COLO668 (cell line): ENCODE measurements at regions not wholly inside any gene's neighbourhood (a gene's known extent, or its start where the extent isn't known, plus 50 kb on each side); places are given as distances from the start of the nearest gene placed in this dataset.

Source experiments
- DNase-seq: peaks from one replicate; lab custom pipeline; 2025; ENCODE audit not compliant: unreplicated experiment; lab: John Stamatoyannopoulos, UW

DNA sequence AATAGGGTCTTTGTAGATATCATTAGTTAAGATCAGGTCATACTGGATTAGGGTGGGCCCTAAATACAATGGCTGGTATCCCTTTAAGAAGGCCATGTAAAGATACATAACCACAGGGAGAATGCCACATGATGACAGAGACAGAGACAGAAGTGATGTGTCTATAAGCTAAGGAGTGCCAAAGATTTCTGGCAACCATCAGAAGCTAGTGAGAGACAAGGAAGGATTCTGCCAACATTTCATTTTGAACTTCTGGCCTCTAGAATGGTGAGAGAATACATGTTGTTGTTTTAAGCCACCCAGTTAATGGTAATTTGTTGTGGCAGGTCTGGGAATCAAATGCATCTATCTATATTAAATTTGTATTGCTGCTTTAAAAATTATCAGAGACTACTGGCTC, 185.5 kb upstream of the CYRIA start:
- DNase-seq = no peak

DNA sequence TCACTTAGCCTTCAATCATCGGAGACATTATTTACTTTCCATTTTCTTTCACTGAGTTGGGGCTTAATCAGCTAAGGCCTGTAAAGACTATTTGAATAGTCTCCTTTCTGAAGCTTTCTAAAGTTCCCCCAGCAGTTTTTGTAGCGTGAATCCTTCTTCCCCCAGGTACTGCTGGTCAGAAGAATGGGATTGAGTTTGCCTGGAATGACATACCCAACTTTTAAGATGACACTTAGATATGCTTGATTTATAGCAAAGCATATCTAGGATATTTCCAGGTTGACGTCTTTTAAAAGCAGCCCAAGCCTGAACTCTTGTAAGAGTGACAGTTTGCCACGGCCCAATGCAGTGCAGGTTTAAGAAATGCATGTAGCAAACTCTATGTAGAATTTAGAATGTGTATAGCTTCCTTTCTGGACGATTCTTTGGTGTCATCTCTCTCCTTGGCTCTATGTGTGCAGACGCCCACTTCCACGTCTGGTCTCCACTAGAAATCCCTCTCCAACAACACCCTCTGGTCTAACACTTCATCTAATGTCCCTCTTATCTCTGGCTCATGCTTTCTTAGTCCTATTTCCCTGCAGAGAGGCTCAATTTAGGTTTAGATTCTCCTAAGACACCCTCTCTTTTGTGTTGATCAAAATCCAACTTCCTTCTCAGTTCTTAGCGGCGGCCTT, 175.0 kb upstream of the CYRIA start:
- DNase-seq = no peak

DNA sequence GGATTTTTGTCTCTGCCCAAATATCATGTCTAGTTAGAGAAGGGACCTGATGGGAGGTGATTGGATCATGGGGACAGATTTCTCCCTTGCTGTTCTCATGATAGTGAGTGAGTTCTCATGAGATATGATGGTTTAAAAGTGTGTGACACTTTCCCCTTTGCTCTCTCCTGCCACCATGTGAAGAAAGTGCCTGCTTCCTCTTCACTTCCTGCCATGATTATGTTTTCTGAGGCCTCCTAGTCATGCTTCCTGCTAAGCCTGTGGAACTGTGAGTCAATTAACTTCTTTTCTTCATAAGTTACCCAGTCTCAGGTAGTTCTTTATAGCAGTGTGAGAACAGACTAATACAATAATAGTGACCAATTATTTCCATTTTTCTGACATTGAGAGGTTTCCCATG, 167.3 kb upstream of the CYRIA start:
- DNase-seq = no peak

DNA sequence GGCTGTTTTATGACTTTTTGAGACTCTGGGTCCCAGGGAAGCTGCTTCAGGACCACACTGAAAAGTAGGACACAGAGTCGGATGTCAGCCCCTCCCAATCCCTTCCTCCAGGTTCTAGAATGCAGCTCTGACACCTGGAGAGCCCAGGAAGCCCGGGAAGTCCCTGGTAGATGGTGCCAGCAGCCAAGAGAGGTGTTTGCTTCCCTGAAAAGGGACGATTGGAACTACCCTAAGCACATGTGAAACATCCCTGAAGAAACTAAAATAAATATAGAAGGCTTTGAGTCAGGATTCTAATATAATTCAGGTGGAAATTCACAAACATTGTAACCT, 163.2 kb upstream of the CYRIA start:
- DNase-seq = no peak

DNA sequence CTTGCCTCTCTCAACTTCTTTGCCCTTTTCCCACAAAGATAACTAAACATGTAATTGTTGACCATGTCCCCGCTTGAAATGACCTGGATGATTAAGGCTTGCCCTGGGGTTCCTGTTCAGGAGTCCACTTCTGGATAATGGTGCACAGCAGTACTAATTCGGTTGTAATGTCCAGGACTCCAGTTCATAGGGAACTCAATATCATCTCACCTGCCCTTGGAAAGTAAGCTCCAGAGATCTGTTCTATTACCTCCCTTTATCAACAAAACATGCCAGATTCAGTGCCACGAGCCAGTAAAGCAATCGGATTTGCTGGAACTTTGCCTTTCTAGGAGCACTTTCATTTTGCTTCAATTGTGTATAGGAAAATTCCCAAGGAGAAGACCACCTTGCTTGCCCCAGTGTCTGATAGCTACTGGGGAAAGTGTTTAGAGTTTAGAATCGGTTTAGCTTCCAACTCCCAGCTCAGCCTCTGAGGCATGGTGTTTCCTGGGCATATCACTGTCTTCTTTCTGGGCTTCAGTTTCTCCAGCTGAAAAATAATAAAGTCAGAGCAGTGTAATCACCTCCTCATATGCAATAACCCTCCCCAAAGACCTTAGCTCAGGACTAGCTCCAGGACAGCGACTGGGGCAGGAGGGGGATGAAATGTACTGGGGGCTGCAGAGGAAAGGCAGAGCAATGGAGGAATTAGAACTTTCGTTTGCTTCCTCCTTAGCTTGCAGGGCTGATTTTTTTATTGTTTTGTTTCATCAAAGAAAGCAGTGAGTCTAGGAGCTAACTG, 162.6 kb upstream of the CYRIA start:
- no peak for DNase-seq

DNA sequence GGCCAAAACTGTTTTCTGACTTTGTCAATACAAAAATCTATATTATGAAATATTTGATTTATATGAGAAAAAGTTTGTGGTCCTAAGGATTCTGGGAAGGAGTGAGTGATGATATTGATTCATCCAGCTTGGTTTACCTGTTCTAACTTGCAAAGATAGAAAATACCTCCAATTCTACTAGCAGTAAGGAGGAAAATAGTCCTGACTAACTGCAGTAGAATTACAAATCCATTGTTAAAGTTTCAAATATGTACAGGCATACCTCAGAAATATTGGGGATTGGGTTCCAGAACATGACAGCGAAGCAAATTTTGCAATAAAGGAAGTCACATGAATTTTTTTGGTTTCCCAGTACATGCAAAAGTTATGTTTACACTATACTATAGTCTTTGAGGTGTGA, 158.8 kb upstream of the CYRIA start:
- no peak for DNase-seq

DNA sequence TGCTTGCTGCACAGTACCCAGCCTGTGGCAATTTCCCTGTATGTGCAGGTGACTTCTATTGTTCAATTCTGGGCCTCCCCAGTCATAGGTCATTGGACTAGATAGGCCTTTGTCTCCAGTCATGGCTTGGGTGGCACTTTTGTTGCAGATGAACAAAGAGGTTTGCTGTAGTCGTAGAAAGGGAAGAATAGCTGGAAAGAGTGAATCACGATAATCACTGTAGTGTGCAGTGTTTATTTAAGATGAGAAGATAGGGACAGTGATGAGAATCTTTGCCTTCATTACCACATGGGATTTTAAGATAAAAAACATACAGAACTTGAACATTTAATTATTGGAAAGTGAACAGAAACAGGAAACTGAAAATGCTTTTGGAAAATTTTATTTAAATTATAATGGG, 156.1 kb upstream of the CYRIA start:
- DNase-seq = no peak

DNA sequence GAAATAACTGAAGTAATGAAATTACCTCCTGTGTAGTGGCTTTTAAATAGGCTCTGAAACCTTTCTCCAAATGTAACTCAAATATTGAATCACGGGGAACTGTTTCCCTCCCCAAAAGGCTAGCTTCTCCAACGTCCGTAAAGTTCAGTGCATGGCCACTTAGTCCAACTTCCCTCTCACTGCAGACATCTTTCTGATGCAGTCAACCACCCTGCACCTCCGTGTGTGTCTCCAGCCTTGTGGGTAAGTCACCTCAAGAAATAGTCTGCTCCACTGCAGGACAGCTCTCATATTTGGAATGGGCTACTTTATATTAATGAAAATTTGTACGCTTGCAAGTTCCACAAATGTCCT, 152.5 kb upstream of the CYRIA start:
- no peak for DNase-seq

DNA sequence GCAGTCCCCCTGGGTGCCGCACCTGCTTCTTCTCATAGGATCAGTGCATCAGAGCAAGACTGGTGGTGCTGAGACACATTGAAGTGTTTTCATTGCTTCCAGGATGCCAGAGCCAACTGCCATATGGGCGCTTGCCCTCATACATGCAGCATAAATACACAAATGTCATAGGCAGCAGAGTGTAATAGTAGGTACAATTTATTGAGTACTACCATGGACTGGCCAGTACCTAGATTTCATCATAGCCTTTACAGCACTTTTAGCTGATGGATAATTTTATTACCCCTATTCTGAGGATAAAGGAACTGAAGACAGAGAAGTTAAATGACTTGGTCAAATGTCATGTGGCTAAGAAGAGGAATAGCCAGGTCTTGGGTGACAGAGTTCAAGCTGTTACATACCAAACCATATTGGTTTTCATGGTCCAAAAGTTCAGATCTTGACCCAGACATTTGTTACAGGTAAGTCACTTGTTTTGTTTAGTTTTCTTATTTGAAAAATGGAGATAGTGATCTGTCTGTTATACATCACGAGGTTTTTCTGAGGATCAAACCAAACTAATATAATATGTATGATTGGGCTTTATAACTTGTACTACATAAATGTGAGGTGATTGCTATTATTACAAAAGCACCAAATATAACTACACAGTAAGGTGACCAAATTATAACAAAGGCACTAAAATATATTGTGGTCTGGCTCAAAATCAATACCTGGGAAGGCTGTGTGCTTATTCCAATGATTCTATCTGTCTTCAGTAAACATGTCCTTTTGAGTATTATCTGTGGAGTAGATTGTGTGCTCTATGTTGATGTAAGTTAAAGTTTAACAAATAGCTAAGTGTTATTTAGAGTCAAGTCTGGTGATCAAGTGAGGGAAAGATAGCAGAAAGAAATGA, 151.9 kb upstream of the CYRIA start:
- DNase-seq = no peak

DNA sequence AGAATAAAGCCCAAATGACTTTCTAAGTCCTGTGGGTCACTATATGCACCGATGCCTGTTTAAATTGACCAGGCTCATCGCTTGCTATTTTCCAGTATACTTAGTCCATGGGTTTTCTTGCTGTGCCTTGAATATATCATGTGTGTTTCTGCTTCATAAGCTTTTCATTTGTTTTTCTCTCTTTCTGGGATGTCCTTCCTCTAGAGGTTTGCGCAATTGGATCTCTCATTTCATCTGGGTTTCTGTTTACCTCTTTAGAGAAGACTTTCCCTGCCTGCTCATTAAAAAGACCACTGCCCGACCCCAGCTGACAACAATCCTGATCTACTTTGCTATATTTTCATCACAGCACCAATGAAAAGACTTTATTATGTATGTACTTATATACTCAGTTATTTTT, 150.9 kb upstream of the CYRIA start:
- no peak for DNase-seq

DNA sequence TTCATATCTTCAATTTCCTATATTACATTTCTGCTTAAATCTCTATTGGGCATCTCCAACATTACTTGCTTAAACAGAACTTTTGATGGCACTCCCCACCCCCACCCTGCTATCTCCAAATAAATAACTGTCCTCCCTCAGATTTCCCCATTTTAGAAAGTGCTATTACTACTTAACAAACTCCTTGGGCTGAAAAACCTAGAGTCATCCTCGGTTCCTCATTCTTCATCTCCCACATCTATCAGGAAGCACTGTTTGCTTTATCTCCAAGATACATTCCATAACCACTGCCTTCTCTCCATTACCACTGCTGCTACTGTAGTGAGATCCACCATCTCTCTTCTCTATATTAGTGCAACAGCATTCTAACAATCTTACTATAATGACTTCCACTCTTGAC, 150.4 kb upstream of the CYRIA start:
- no peak for DNase-seq

DNA sequence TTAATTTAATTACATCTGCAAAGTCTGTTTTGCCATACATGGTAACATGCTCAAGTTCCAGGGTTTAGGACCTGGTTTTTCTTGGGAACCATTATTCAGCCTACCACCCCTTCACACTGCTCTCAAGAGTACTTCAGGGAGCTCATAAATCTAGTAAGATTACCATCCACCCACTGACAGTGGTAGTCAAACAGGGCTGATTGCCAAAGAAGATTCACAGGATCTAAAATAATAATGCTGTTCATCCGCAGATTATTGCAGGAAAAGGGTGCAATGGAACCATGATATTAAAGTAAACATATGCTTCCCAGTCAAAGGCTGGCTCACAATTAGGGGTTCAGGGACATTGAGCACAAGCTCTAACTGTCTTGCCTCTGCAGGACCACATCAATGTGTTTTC, 148.0 kb upstream of the CYRIA start:
- no peak for DNase-seq

DNA sequence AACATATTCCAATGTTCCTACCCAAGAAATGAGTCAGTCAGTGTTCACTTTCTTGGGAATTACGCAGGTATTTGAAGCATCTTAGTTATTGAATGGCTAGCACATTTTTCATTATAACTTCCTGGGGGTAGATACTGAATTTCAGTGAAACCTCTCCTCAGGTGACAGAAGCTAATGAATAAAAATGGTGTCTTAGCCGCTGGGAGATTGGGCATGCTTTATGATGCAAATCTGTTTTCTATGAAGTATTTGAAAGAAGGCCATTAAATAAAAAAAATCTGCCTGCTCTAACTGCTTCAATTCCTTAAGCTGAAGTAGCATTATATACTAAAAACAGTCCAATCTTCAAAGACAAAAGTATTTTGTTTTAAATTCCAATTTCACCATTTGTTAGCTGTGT, 132.8 kb upstream of the CYRIA start:
- DNase-seq = no peak

DNA sequence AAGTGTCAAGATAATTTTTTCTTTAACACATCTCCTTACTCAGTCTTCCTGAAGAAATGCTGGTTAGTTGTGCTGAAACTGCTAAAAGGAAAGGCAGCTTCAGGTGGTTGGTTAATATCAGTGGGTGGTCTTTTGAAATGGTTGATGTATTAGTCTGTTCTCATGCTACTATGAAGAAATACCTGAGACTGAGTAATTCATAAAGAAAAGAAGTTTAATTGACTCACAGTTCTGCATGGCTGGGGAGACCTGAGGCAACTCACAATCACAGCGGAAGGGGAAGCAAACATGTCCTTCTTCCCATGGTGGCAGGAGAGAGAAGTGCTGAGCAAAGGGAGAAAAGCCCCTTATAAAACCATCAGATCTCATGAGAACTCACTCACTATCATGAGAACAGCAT, 125.9 kb upstream of the CYRIA start:
- DNase-seq = no peak

DNA sequence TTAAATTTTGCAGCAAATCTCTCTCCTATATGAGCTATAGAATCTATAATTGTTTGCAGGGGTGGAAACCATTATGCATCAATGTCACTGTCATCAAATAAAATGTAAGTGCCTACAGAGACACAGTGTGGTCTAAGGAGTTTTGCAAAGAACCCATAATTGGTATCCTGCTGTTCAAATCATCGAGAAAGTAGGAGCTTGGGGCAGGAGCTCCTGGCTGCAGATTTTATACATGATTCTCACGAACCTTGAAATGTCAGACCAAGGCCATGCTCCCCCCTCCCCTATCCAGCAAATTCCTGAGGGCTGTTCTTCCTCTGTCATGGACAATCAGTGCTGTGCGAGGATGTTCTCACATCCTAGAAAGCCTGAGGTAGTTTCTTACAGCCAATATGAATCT, 119.5 kb upstream of the CYRIA start:
- no peak for DNase-seq

DNA sequence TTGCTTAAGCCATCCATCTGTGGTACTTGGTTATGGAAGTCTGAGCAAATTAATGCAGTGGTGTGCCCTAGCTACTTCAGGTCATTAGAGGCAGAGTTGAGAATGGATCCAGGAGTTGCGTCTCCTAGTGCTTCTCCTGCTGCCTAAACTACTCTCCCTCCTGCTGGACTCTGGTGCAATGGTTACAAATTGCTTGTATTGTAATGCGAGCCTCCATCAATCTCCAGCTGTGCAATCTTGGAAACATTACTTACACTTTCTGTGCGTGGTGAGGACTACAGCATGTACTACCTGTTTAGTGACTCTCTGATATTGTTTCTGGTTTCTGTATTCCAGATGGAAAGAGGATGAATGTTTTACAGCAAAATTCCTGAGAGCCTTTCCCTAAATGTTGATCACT, 119.0 kb upstream of the CYRIA start:
- no peak for DNase-seq

DNA sequence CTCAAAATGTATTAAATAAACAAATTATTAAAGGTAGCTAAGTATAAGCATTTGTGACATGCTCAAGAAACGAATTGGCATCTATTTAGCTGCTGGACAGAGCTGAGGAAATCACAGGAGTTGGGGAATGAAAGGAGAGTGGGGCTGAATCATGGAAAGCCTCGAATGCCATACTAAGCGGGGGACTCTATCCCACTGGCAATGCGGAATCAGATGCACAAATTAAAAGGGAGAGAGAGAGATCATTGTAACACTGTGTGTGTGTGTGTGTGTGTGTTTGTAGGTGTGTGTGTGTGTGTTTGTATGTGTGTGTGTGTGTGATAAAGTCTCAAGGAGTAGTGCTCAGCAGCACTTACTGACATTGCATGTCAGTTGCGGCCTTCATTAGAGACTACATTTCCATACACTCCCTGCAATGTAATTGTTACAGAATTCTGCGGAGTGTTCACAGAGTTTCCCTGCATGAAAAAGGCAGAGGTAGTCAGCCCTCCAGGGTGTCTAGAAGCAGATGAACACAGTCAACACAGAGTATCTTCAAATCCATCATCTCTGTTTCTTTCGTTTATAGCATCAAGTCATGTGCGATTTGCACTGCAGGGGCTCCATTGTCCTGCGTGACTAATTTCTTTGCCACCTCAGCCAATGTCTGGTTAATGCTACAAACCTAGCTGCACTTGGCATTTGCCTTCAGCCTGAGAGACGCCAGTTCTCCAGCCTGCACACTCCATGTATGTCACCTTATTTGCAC, 111.7 kb upstream of the CYRIA start:
- DNase-seq = no peak

DNA sequence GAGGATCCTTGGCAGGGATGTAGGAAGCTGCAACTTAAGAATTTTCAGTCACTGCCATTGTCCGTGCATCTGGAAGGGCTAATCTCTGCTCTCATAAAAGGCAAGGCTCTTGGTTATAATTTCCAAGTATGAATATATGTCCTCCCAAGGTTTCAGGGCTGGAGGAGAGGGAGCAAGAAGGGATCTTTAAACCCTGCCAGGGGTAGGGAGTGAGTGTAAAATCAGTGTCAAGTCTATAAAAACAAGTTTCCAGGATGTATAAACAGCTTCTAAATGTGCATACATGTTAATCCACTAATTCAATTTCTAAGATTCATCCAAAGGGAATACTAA, 110.2 kb upstream of the CYRIA start:
- DNase-seq = no peak

DNA sequence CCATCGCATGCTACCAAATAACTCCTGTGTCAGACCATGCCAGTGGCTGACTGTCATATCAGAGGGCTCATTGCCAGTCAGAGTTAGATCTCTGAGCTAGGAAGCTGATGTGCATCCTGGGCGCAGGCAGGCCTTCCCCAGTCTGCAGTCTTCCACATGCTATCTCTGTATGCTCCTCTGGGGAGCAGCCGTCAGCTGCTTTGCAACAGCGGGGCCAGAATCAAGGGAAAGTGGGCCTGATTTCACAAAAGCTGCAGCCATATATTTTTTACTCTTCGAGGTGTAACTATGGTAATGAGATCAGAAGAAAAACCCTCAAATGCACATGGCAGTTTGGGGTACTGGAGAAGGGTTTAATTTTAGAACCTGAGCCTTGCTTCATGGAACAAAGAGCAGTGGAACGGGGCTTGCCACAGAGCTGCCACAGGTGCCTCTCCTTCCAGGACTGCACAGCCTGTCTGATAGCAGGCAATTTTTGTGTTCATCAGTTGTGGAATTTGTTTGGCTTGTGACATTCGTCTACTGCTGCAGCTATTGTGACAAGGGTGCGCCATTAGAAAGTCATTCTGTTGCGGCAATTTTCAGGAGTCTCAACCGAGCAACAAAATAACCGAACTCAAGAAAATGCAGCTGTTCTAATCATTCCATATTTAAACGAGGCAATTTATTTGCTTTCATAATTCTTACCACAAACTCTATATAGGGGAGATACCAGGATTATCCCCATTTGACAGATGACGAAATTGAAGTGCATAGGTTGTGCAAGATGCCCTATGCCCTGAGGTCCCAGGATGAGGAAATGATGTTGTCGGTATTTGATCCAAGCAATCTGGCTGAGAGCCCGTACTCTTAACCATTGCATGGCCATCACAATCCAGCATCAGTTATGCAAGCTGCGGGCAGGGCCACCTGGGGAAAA, 109.6 kb upstream of the CYRIA start:
- DNase-seq = no peak

DNA sequence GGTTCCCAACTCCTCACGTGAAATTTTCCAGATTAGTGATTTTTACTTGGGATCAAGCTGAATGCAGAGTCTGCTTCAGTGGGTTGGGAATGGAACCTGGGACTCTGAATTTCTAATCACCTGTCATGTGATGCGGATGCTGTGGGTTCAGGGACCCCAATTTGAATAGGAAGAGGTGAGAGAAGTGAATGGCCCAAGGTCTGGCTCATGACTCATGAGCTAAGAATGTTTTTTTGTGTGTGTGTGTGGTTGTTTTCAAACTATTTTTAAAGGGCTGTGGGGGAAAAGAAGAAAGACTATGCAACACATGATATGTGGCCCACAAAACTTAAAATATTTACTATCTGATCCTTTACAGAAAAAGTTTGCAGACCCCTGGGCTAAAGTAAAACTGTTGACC, 108.5 kb upstream of the CYRIA start:
- no peak for DNase-seq
